ENCODE measurements at regions not wholly inside any gene's neighbourhood (a gene's known extent, or its start where the extent isn't known, plus 50 kb on each side); places are given as distances from the start of the nearest gene placed in this dataset.

GRCh38 chr5:167893271-167893670 is 398.2 kb upstream of the WWC1 start:
- no peak overlapping the region for H3K4me3 ChIP-seq (ENCODE audit: low read length in 3 of 3)
- H3K36me3 ChIP-seq (ENCODE audit: control insufficient read depth in 3 of 3, insufficient read depth in 3 of 3, low read length in 3 of 3), result no peaks in the 10 kb centered on the region
- no peaks in the 10 kb centered on the region for H3K27me3 ChIP-seq (ENCODE audit: control insufficient read depth in 3 of 3, insufficient read depth in 3 of 3, low read length in 3 of 3)
- no peak overlapping the region for H3K9ac ChIP-seq (ENCODE audit: low read depth in 1 of 3, low read length in 3 of 3)
- H3K4me1 ChIP-seq (ENCODE audit: control insufficient read depth in 3 of 3, insufficient read depth in 3 of 3, low read length in 3 of 3), result no peaks in the 10 kb centered on the region
- no peaks in the 10 kb centered on the region for H3K9me3 ChIP-seq (ENCODE audit: control insufficient read depth in 3 of 3, low read length in 3 of 3)
- no peak overlapping the region for H3K27ac ChIP-seq (ENCODE audit: low read depth, low read length)

- Histone ChIP-seq H3K27ac (ENCODE audit: low read depth, low read length) (no peak overlapping the region), H3K9ac (ENCODE audit: low read depth in 1 of 3, low read length in 3 of 3) (no peak overlapping the region), H3K36me3 (ENCODE audit: control insufficient read depth in 3 of 3, insufficient read depth in 3 of 3, low read length in 3 of 3) (no peaks in the 10 kb centered on the region), H3K4me1 (ENCODE audit: control insufficient read depth in 3 of 3, insufficient read depth in 3 of 3, low read length in 3 of 3) (no peaks in the 10 kb centered on the region), H3K4me3 (ENCODE audit: low read length in 3 of 3) (no peak overlapping the region), H3K9me3 (ENCODE audit: control insufficient read depth in 3 of 3, low read length in 3 of 3) (no peaks in the 10 kb centered on the region), H3K27me3 (ENCODE audit: control insufficient read depth in 3 of 3, insufficient read depth in 3 of 3, low read length in 3 of 3) (no peaks in the 10 kb centered on the region)
Measured at GRCh38 chr5:167894631-167895472, 396.6 kb upstream of the WWC1 start.

GRCh38 chr5:167895899-167896659 is 395.4 kb upstream of the WWC1 start:
- no peaks in the 10 kb centered on the region for H3K36me3 ChIP-seq (ENCODE audit: control insufficient read depth in 3 of 3, insufficient read depth in 3 of 3, low read length in 3 of 3)
- H3K4me3 ChIP-seq (ENCODE audit: low read length in 3 of 3), result no peak overlapping the region
- no peak overlapping the region for H3K27ac ChIP-seq (ENCODE audit: low read depth, low read length)
- no peaks in the 10 kb centered on the region for H3K4me1 ChIP-seq (ENCODE audit: control insufficient read depth in 3 of 3, insufficient read depth in 3 of 3, low read length in 3 of 3)
- H3K9ac ChIP-seq (ENCODE audit: low read depth in 1 of 3, low read length in 3 of 3), result no peak overlapping the region
- H3K27me3 ChIP-seq (ENCODE audit: control insufficient read depth in 3 of 3, insufficient read depth in 3 of 3, low read length in 3 of 3), result no peaks in the 10 kb centered on the region
- H3K9me3 ChIP-seq (ENCODE audit: control insufficient read depth in 3 of 3, low read length in 3 of 3), result no peaks in the 10 kb centered on the region

- no peaks in the 10 kb centered on the region for H3K36me3 ChIP-seq (ENCODE audit: control insufficient read depth in 3 of 3, insufficient read depth in 3 of 3, low read length in 3 of 3)
Measured at GRCh38 chr5:167896814-167897213, 394.6 kb upstream of the WWC1 start.

GRCh38 chr5:167897371-167897770 is 394.1 kb upstream of the WWC1 start:
- Histone ChIP-seq H3K36me3 (ENCODE audit: control insufficient read depth in 3 of 3, insufficient read depth in 3 of 3, low read length in 3 of 3) (no peaks in the 10 kb centered on the region), H3K27ac (ENCODE audit: low read depth, low read length) (no peak overlapping the region), H3K4me3 (ENCODE audit: low read length in 3 of 3) (no peak overlapping the region), H3K4me1 (ENCODE audit: control insufficient read depth in 3 of 3, insufficient read depth in 3 of 3, low read length in 3 of 3) (no peaks in the 10 kb centered on the region), H3K9me3 (ENCODE audit: control insufficient read depth in 3 of 3, low read length in 3 of 3) (no peaks in the 10 kb centered on the region), H3K27me3 (ENCODE audit: control insufficient read depth in 3 of 3, insufficient read depth in 3 of 3, low read length in 3 of 3) (no peaks in the 10 kb centered on the region), H3K9ac (ENCODE audit: low read depth in 1 of 3, low read length in 3 of 3) (no peak overlapping the region)

More at GRCh38 chr5:167896814-167897213, 394.6 kb upstream of the WWC1 start:
- no peak overlapping the region for H3K4me3 ChIP-seq (ENCODE audit: low read length in 3 of 3)
- no peak overlapping the region for H3K27ac ChIP-seq (ENCODE audit: low read depth, low read length)
- H3K9me3 ChIP-seq (ENCODE audit: control insufficient read depth in 3 of 3, low read length in 3 of 3), result no peaks in the 10 kb centered on the region
- H3K4me1 ChIP-seq (ENCODE audit: control insufficient read depth in 3 of 3, insufficient read depth in 3 of 3, low read length in 3 of 3), result no peaks in the 10 kb centered on the region
- no peak overlapping the region for H3K9ac ChIP-seq (ENCODE audit: low read depth in 1 of 3, low read length in 3 of 3)
- H3K27me3 ChIP-seq (ENCODE audit: control insufficient read depth in 3 of 3, insufficient read depth in 3 of 3, low read length in 3 of 3), result no peaks in the 10 kb centered on the region

- Histone ChIP-seq H3K36me3 (ENCODE audit: control insufficient read depth in 3 of 3, insufficient read depth in 3 of 3, low read length in 3 of 3) (no peaks in the 10 kb centered on the region), H3K4me1 (ENCODE audit: control insufficient read depth in 3 of 3, insufficient read depth in 3 of 3, low read length in 3 of 3) (no peaks in the 10 kb centered on the region), H3K27me3 (ENCODE audit: control insufficient read depth in 3 of 3, insufficient read depth in 3 of 3, low read length in 3 of 3) (no peaks in the 10 kb centered on the region), H3K9ac (ENCODE audit: low read depth in 1 of 3, low read length in 3 of 3) (no peak overlapping the region), H3K4me3 (ENCODE audit: low read length in 3 of 3) (no peak overlapping the region), H3K9me3 (ENCODE audit: control insufficient read depth in 3 of 3, low read length in 3 of 3) (no peaks in the 10 kb centered on the region), H3K27ac (ENCODE audit: low read depth, low read length) (no peak overlapping the region)
Measured at GRCh38 chr5:167898361-167899042, 392.9 kb upstream of the WWC1 start.

GRCh38 chr5:167899490-167900070 is 391.9 kb upstream of the WWC1 start:
- Histone ChIP-seq H3K4me3 (ENCODE audit: low read length in 3 of 3) (no peak overlapping the region), H3K9me3 (ENCODE audit: control insufficient read depth in 3 of 3, low read length in 3 of 3) (no peaks in the 10 kb centered on the region), H3K27me3 (ENCODE audit: control insufficient read depth in 3 of 3, insufficient read depth in 3 of 3, low read length in 3 of 3) (no peaks in the 10 kb centered on the region), H3K9ac (ENCODE audit: low read depth in 1 of 3, low read length in 3 of 3) (no peak overlapping the region), H3K4me1 (ENCODE audit: control insufficient read depth in 3 of 3, insufficient read depth in 3 of 3, low read length in 3 of 3) (no peaks in the 10 kb centered on the region), H3K27ac (ENCODE audit: low read depth, low read length) (no peak overlapping the region), H3K36me3 (ENCODE audit: control insufficient read depth in 3 of 3, insufficient read depth in 3 of 3, low read length in 3 of 3) (no peaks in the 10 kb centered on the region)

- Histone ChIP-seq H3K4me3 (ENCODE audit: low read length in 3 of 3) (no peak overlapping the region), H3K27ac (ENCODE audit: low read depth, low read length) (no peak overlapping the region), H3K9ac (ENCODE audit: low read depth in 1 of 3, low read length in 3 of 3) (no peak overlapping the region), H3K36me3 (ENCODE audit: control insufficient read depth in 3 of 3, insufficient read depth in 3 of 3, low read length in 3 of 3) (no peaks in the 10 kb centered on the region), H3K27me3 (ENCODE audit: control insufficient read depth in 3 of 3, insufficient read depth in 3 of 3, low read length in 3 of 3) (no peaks in the 10 kb centered on the region), H3K9me3 (ENCODE audit: control insufficient read depth in 3 of 3, low read length in 3 of 3) (no peaks in the 10 kb centered on the region), H3K4me1 (ENCODE audit: control insufficient read depth in 3 of 3, insufficient read depth in 3 of 3, low read length in 3 of 3) (no peaks in the 10 kb centered on the region)
Measured at GRCh38 chr5:167900340-167900935, 391.0 kb upstream of the WWC1 start.

GRCh38 chr5:167902298-167902697 is 389.1 kb upstream of the WWC1 start:
- H3K27ac ChIP-seq (ENCODE audit: low read depth, low read length), result no peak overlapping the region
- no peak overlapping the region for H3K4me3 ChIP-seq (ENCODE audit: low read length in 3 of 3)
- H3K9ac ChIP-seq (ENCODE audit: low read depth in 1 of 3, low read length in 3 of 3), result no peak overlapping the region
- no peaks in the 10 kb centered on the region for H3K9me3 ChIP-seq (ENCODE audit: control insufficient read depth in 3 of 3, low read length in 3 of 3)
- H3K27me3 ChIP-seq (ENCODE audit: control insufficient read depth in 3 of 3, insufficient read depth in 3 of 3, low read length in 3 of 3), result no peaks in the 10 kb centered on the region
- no peaks in the 10 kb centered on the region for H3K36me3 ChIP-seq (ENCODE audit: control insufficient read depth in 3 of 3, insufficient read depth in 3 of 3, low read length in 3 of 3)
- no peaks in the 10 kb centered on the region for H3K4me1 ChIP-seq (ENCODE audit: control insufficient read depth in 3 of 3, insufficient read depth in 3 of 3, low read length in 3 of 3)

All from skeletal muscle tissue (tissue), 3 donors.